Stimulated activated naive CD8-positive, alpha-beta T cell treated with anti-CD3 and anti-CD28 coated beads, Interleukin-15, Interleukin-2, amounts not matched to agents 100 U/mL and 50 U/mL, for 24 hours (primary cell): ENCODE measurements at regions not wholly inside any gene's neighbourhood (a gene's known extent, or its start where the extent isn't known, plus 50 kb on each side); places are given as distances from the start of the nearest gene placed in this dataset.
A peak's percentile ranks its signal among the peaks of the same experiment; 100 is the strongest.
"Not testable (repeated sequence)": the region's sequence is repeated elsewhere in the genome, so short reads cannot be mapped to it uniquely, and the experiment has no call there.

Experiments
- ATAC-seq: fragments of 150-1000 bp; cut with Tn5 transposase; one replicate; pipeline ENCODE4 v1.10.0; 2021
- DNase-seq: peaks from one replicate; pipeline ENCODE4 v3.0.0; 2021

- ATAC-seq, result no peak
- DNase-seq, result no peak
These were observed 54.4 kb upstream of the MSH6 start for GRCh38 chr2:47728551-47728950.

GRCh38 chr2:47727956-47728355 is 55.0 kb upstream of the MSH6 start:
- ATAC-seq (no peak), DNase-seq (no peak)

DNA sequence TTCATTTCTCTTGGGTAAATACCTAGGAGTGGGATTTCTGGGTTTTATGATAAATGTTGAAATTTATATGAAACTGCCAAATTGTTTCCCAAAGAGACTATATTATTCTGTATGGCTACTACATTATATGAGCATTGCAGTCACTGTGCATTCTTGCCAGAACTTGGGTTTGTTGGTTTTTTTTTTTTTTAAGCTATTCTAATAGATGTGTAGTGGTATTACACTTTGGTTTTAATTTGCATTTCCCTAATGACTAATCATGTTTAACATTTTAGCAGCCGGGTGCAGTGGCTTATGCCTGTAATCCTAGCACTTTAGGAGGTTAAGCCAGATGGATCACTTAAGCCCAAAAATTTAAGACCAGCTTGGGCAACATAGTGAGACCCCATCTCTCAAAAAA is 56.0 kb upstream of the MSH6 start:
- ATAC-seq, DNase-seq: not testable (repeated sequence)

GRCh38 chr2:47725808-47726207 is 57.1 kb upstream of the MSH6 start:
- no peak for DNase-seq
- ATAC-seq, result no peak

DNA sequence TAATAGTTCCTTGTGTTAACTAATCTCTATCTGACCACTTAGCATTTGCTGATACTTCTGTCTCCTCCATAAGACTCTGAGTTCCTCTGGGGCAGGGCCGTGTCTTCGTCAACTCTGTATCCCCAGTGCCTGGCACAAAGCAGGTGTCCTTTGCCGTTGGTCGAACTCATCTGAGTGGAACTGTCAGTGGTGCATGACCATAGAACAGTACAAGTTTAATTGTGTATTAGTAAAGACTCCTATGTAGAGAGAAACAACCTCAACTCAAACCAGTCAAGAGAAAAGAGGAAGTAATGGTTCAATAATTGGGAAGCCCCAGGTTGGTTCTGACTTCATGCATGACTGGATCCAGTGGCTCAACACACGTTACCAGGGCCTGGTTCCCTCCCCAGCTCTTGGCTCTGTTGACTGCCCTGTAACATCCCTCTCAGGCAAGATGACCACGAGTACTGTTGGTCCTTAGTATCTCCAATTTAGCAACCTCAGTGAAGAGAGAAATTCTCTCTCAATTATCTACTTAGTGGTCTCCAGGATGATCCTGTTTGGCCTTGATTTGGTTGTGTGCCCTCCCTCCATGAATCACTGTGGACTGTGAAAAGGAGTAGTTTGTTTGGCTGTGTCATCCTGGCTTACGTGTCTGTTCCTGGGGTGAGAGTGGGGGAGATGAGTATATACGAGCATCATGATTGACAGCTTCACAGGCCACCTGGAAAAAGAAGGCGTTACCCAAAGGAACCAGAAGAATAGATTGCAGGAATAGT is 58.5 kb upstream of the MSH6 start:
- ATAC-seq (peak; percentile 74), DNase-seq (peak; percentile 16)

DNA sequence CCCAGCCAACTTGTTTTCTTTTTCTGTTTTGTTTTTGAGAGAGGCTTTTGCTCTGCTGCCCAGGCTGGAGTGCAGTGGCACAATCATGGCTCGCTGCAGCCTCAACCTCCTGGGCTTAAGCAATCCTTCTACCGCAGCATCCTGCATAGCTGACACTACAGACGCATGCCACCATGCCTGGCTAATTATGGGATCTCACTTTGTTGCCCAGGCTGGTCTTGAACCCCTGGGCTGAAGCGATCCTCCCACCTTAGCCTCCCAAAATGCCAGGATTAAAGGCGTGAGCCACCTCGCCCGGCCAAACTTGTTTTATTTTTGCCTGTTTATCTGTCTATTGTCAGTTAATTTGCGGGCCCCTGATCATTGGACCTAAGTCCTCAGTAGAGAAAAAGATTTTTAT is 61.6 kb upstream of the MSH6 start:
- DNase-seq, result no peak
- no peak for ATAC-seq

DNA sequence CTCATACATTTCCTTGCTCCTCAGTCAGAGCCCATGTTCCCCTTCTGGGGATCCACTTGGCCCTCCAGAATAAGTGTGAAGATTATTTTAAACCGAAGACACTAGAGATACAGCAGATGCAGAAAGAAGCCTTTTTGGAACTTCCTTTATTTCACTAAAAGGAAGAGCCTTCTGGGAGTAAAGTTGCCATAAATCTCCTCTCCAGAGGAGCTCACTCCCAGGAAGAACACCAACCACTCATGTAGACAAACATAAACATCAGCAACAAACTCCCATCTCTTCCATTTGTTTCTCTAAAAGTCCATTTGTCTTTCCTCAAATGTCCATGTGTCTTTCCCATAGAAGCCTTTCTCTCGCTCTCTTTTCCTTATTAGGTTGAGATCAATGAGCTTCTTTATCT is 62.4 kb upstream of the MSH6 start:
- ATAC-seq, result no peak
- DNase-seq, result no peak

GRCh38 chr2:47720036-47720435 is 62.9 kb upstream of the MSH6 start:
- no peak for DNase-seq
- no peak for ATAC-seq

- no peak for DNase-seq
- peak; percentile 39 for ATAC-seq
These were observed 63.8 kb upstream of the MSH6 start for GRCh38 chr2:47719099-47719498.

- DNase-seq, ATAC-seq: not testable (repeated sequence)
These were observed 66.6 kb upstream of the MSH6 start for GRCh38 chr2:47716307-47716706.

- no peak for DNase-seq
- no peak for ATAC-seq
These were observed 67.4 kb upstream of the MSH6 start for GRCh38 chr2:47715552-47715951.

DNA sequence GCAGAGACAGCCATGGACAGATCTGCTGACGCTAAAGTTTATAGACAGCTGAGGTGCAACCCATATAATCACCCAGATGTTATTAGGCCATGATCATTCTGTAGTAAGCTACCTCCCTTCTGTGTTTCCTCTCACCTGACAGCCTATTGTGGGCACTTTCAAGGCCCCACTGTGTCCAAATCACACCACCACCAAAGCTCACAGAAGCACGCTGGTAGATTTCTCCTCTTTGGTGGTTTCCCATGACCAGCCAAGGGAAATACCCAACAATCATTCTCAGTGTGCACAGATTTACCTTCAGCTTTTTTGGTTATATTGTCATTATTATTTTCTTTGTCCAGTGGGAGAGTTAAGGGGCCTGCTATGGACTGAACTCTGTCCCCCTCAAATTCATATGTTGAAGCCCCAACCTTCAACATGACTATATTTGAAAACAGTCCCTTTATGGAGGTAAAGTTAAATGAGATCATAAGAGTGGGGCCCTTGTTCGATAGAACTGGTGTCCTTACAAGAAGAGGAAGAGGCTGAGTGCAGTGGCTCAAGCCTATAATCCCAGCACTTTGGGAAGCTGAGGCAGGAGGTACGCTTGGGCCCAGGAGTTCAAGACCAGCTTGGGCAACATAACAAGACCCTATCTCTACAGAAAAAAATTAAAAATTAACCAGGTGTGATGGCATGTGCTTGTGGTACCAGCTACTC is 74.0 kb upstream of the MSH6 start:
- ATAC-seq (no peak), DNase-seq (no peak)

GRCh38 chr2:47704287-47704686 is 78.7 kb upstream of the MSH6 start:
- DNase-seq (no peak), ATAC-seq (no peak)

- DNase-seq (no peak), ATAC-seq (no peak)
These were observed 83.3 kb upstream of the MSH6 start for GRCh38 chr2:47699533-47700215.

- ATAC-seq, DNase-seq: not testable (repeated sequence)
These were observed 84.4 kb upstream of the MSH6 start for GRCh38 chr2:47698436-47698972.

GRCh38 chr2:47697681-47698435 is 85.1 kb upstream of the MSH6 start:
- not testable (repeated sequence) for ATAC-seq, DNase-seq

DNA sequence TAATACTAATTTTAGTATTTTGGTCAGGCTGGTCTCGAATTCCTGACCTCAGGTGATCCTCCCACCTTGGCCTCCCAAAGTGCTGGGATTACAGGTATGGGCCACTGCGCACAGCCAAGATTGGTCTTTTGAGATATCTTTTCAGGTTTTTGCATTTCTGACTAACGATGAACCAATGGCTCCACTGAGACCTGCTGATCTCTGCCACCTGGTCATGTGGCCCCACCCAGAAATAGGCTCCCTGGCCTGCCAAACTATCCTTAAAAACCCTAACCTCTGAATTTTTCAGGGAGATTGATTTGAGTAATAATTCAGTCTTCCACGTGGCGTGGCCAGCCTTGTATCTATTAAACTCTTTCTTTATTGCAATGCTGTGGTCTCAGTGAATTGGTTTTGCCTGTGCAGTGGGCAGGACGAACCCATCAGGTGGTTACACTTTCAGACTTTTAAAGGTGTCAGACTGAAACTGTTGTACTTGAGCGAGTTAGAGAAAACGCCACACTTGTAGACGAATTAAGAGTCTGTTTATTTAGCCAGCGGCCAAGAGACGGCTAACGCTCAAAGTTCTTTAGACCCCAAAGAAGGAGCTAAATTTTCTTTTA is 85.8 kb upstream of the MSH6 start:
- no peak for ATAC-seq

DNA sequence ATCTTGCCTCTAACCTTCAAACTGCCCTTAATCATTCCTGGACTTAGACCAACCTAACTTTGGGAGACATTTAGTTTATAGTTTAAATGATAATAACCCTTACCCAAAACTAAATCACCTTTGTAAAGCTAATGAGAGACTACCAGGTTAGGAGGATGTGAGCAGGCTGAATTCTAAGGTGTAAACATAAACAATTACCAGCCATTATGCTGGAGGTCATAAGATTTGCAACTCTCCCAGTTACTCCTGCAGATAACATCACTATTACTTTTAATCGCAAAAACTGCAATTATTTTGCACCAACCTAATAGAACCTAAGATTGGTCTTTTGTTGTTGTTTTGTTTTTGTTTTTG is 86.5 kb upstream of the MSH6 start:
- ATAC-seq, result no peak
- DNase-seq, result no peak

More for the DNA sequence above, 85.8 kb upstream of the MSH6 start:
- DNase-seq, result no peak

DNA sequence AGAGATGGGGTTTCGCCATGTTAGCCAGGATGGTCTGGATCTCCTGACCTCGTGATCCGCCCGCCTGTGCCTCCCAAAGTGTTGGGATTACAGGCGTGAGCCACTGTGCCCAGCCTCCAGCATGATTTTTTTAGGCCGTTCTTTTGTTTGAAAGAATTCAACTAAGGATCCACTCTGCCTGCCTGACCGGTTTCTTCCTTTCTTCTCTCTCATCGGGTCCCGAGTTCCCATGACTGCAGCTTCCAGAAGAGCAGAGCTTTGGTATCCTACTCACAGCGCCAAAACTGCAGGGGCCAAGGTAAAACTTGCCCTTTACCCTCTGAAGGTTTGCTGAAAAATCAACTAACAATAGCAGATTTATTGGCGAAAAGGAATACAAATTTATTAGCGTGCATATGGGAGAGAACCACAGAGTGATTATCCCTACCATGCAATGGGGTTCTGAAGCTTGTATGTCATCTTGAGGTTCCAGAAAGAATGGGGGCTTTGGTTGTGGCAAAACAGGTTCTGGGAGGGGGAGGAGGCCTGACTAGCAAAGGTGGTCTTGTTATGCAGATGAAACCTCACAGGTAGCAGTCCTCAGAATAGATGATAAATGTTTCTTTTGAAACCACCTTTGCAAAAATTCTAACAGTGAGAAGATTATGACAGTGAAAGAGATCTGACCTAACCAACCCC is 87.0 kb upstream of the MSH6 start:
- DNase-seq, result no peak
- ATAC-seq, result no peak

- not testable (repeated sequence) for DNase-seq, ATAC-seq
These were observed 88.5 kb upstream of the MSH6 start for GRCh38 chr2:47694451-47694850.

- not testable (repeated sequence) for ATAC-seq, DNase-seq
These were observed 92.1 kb upstream of the MSH6 start for GRCh38 chr2:47690706-47691325.
